OCI-LY3 (cell line): ENCODE measurements at regions not wholly inside any gene's neighbourhood (a gene's known extent, or its start where the extent isn't known, plus 50 kb on each side); places are given as distances from the start of the nearest gene placed in this dataset.

Experiments used
- CTCF ChIP-seq: fragments of 200-600, 300-600 bp; sonication (generic); IDR thresholded peaks from 2 replicates; pipeline ENCODE4 v1.5.1; 2014; ENCODE audit warnings: antibody characterized with exemption, low read length, low read depth
- EZH2phosphoT487 ChIP-seq: fragments of 200-600 bp; shearing (Covaris generic); IDR thresholded peaks from 2 replicates; pipeline ENCODE4 v1.6.1; 2018; ENCODE audit warnings: antibody characterized with exemption, mixed run types, low read depth

GRCh38 chr7:91554883-91555282 lies 290.6 kb downstream of the FZD1 start:
- TF ChIP-seq CTCF, result no peak
- no peak for TF ChIP-seq EZH2phosphoT487
